SJSA1 (cell line): ENCODE measurements at regions not wholly inside any gene's neighbourhood (a gene's known extent, or its start where the extent isn't known, plus 50 kb on each side); places are given as distances from the start of the nearest gene placed in this dataset.
A peak's percentile ranks its signal among the peaks of the same experiment; 100 is the strongest.
"Not testable (repeated sequence)": the region's sequence is repeated elsewhere in the genome, so short reads cannot be mapped to it uniquely, and the experiment has no call there.

Experiments used
- DNase-seq, 2 experiments: peaks; one replicate each; pipeline ENCODE4 v3.0.0-alpha.2; 2015 to 2020; ENCODE audit warnings: low spot score in 2 of 2, low read depth in 1 of 2
- H3K27ac ChIP-seq: fragments of 250-450 bp; sonication (Bioruptor Pico); 2 replicates; pipeline ENCODE4 v1.5.1; 2020; ENCODE audit warnings: mild to moderate bottlenecking, moderate library complexity
- H3K27me3 ChIP-seq: fragments of 250-450 bp; sonication (Bioruptor Pico); replicated peaks from 2 replicates; pipeline ENCODE4 v1.5.1; 2020; ENCODE audit warnings: mild to moderate bottlenecking, moderate library complexity
- H3K36me3 ChIP-seq: fragments of 250-450 bp; sonication (Bioruptor Pico); 2 replicates; pipeline ENCODE4 v1.5.1; 2020; ENCODE audit warnings: mild to moderate bottlenecking
- H3K4me1 ChIP-seq: fragments of 250-450 bp; sonication (Bioruptor Pico); replicated peaks from 2 replicates; pipeline ENCODE4 v1.6.1; 2021; ENCODE audit warnings: mild to moderate bottlenecking
- H3K4me3 ChIP-seq: fragments of 250-450 bp; sonication (Bioruptor Pico); 2 replicates; pipeline ENCODE4 v1.5.1; 2020; ENCODE audit warnings: mild to moderate bottlenecking
- H3K9me3 ChIP-seq: fragments of 250-450 bp; sonication (Bioruptor Pico); replicated peaks from 2 replicates; pipeline ENCODE4 v1.5.1; 2020; ENCODE audit warnings: mild to moderate bottlenecking

GRCh38 chr7:20083781-20084180 is 133.4 kb downstream of the MACC1 start:
- H3K36me3 ChIP-seq, result no peaks in the 10 kb centered on the region
- DNase-seq, result no peak
- 0 out of 2 replicates have a peak, but pooled peaks cover 3% of the 10 kb centered on the region for H3K9me3 ChIP-seq
- H3K27me3 ChIP-seq, result no peaks in the 10 kb centered on the region
- no peak overlapping the region for H3K27ac ChIP-seq
- no peak overlapping the region for H3K4me3 ChIP-seq
- H3K4me1 ChIP-seq, result no peaks in the 10 kb centered on the region

- H3K9me3 ChIP-seq, result 0 out of 2 replicates have a peak, but pooled peaks cover 5% of the 10 kb centered on the region
- no peaks in the 10 kb centered on the region for H3K4me1 ChIP-seq
- no peak overlapping the region for H3K4me3 ChIP-seq
- DNase-seq, result no peak
- H3K36me3 ChIP-seq, result no peaks in the 10 kb centered on the region
- H3K27ac ChIP-seq, result no peak overlapping the region
- H3K27me3 ChIP-seq, result no peaks in the 10 kb centered on the region
Measured at GRCh38 chr7:20079080-20079479, 138.1 kb downstream of the MACC1 start.

- DNase-seq, result no peak
- H3K36me3 ChIP-seq, result no peaks in the 10 kb centered on the region
- H3K27me3 ChIP-seq, result no peaks in the 10 kb centered on the region
- 0 out of 2 replicates have a peak, but pooled peaks cover 5% of the 10 kb centered on the region for H3K9me3 ChIP-seq
- no peaks in the 10 kb centered on the region for H3K4me1 ChIP-seq
- no peak overlapping the region for H3K27ac ChIP-seq
- H3K4me3 ChIP-seq, result no peak overlapping the region
Measured at GRCh38 chr7:20076835-20077234, 140.3 kb downstream of the MACC1 start.

GRCh38 chr7:20075992-20076820 is 141.0 kb downstream of the MACC1 start:
- Histone ChIP-seq H3K27me3 (no peaks in the 10 kb centered on the region), H3K36me3 (no peaks in the 10 kb centered on the region), H3K27ac (no peak overlapping the region), H3K4me3 (no peak overlapping the region), H3K9me3 (0 out of 2 replicates have a peak, but pooled peaks cover 5% of the 10 kb centered on the region), H3K4me1 (no peaks in the 10 kb centered on the region)
- DNase-seq, result no peak

- H3K4me3 ChIP-seq, result no peak overlapping the region
- no peaks in the 10 kb centered on the region for H3K4me1 ChIP-seq
- H3K27ac ChIP-seq, result no peak overlapping the region
- H3K9me3 ChIP-seq, result 0 out of 2 replicates have a peak, but pooled peaks cover 5% of the 10 kb centered on the region
- H3K36me3 ChIP-seq, result no peaks in the 10 kb centered on the region
- no peaks in the 10 kb centered on the region for H3K27me3 ChIP-seq
- no peak for DNase-seq
Measured at GRCh38 chr7:20075440-20075839, 141.7 kb downstream of the MACC1 start.

GRCh38 chr7:20068004-20068403 is 149.2 kb downstream of the MACC1 start:
- peaks cover 22% of the 10 kb centered on the region for H3K4me1 ChIP-seq
- not testable (repeated sequence) for H3K36me3 ChIP-seq, H3K9me3 ChIP-seq, H3K27ac ChIP-seq, H3K4me3 ChIP-seq, H3K27me3 ChIP-seq, DNase-seq

GRCh38 chr7:20064974-20065862 is 152.0 kb downstream of the MACC1 start:
- H3K4me3 ChIP-seq, result no peak overlapping the region
- H3K27ac ChIP-seq, result peak overlapping the region; percentile 70
- H3K9me3 ChIP-seq, result no peaks in the 10 kb centered on the region; the same call in 1 of the 2 replicates
- peak; percentile 73 to 74 for DNase-seq
- H3K36me3 ChIP-seq, result no peaks in the 10 kb centered on the region
- no peaks in the 10 kb centered on the region for H3K27me3 ChIP-seq
- H3K4me1 ChIP-seq, result peaks cover 22% of the 10 kb centered on the region

- DNase-seq, result peak in 1 of 2 experiments; percentile 46
- Histone ChIP-seq H3K4me3 (no peak overlapping the region), H3K9me3 (no peaks in the 10 kb centered on the region; the same call in 1 of the 2 replicates), H3K27ac (peak overlapping the region; percentile 70), H3K27me3 (no peaks in the 10 kb centered on the region), H3K36me3 (no peaks in the 10 kb centered on the region), H3K4me1 (peaks cover 22% of the 10 kb centered on the region)
Measured at GRCh38 chr7:20064181-20064970, 152.8 kb downstream of the MACC1 start.

GRCh38 chr7:20063644-20064043 is 153.5 kb downstream of the MACC1 start:
- no peaks in the 10 kb centered on the region; the same call in 1 of the 2 replicates for H3K9me3 ChIP-seq
- H3K27ac ChIP-seq, result no peak overlapping the region
- H3K27me3 ChIP-seq, result no peaks in the 10 kb centered on the region
- no peak overlapping the region for H3K4me3 ChIP-seq
- H3K4me1 ChIP-seq, result peaks cover 22% of the 10 kb centered on the region
- no peak for DNase-seq
- H3K36me3 ChIP-seq, result no peaks in the 10 kb centered on the region

GRCh38 chr7:20062932-20063331 is 154.3 kb downstream of the MACC1 start:
- H3K9me3 ChIP-seq, result no peaks in the 10 kb centered on the region; the same call in 1 of the 2 replicates

GRCh38 chr7:20053334-20054104 is 163.7 kb downstream of the MACC1 start:
- Histone ChIP-seq H3K9me3 (no peaks in the 10 kb centered on the region; the same call in 1 of the 2 replicates), H3K36me3 (no peaks in the 10 kb centered on the region), H3K4me1 (no peaks in the 10 kb centered on the region), H3K4me3 (no peak overlapping the region), H3K27me3 (no peaks in the 10 kb centered on the region), H3K27ac (no peak overlapping the region)
- DNase-seq, result no peak

More at GRCh38 chr7:20062932-20063331, 154.3 kb downstream of the MACC1 start:
- no peak for DNase-seq
- Histone ChIP-seq H3K27ac (no peak overlapping the region), H3K4me1 (peaks cover 22% of the 10 kb centered on the region), H3K27me3 (no peaks in the 10 kb centered on the region), H3K36me3 (no peaks in the 10 kb centered on the region), H3K4me3 (no peak overlapping the region)

- H3K4me3 ChIP-seq, result no peak overlapping the region
- no peak overlapping the region for H3K27ac ChIP-seq
- no peaks in the 10 kb centered on the region for H3K27me3 ChIP-seq
- no peak for DNase-seq
- H3K9me3 ChIP-seq, result no peaks in the 10 kb centered on the region
- H3K36me3 ChIP-seq, result no peaks in the 10 kb centered on the region
- no peaks in the 10 kb centered on the region for H3K4me1 ChIP-seq
Measured at GRCh38 chr7:20050241-20050966, 166.8 kb downstream of the MACC1 start.
